ENCODE measurements at regions not wholly inside any gene's neighbourhood (a gene's known extent, or its start where the extent isn't known, plus 50 kb on each side); places are given as distances from the start of the nearest gene placed in this dataset.

- Histone ChIP-seq H3K36me3 (ENCODE audit: low read depth, missing control alignments) (no peaks in the 10 kb centered on the region), H3K9me3 (no peaks in the 10 kb centered on the region), H3K27me3 (no peaks in the 10 kb centered on the region), H3K27ac (no peak overlapping the region), H3K4me3 (no peak overlapping the region), H3K4me1 (peaks cover 8% of the 10 kb centered on the region)
- intact Hi-C loops (cut with DNase I; ENCODE audit: low total_unique reads): no loop called here
- WGBS, 2 donors: 76 to 84% methylated on average over 6 of the region's 6 CpGs
- TF ChIP-seq POLR2A (IDR thresholded peaks at IDR 0.05): no peak
- no peak for TF ChIP-seq CTCF (IDR thresholded peaks at IDR 0.05)
- no peak for DNase-seq
Observed at GRCh38 chr3:24831221-24831620, 336.6 kb upstream of the THRB start.

GRCh38 chr3:24832891-24833290 lies 338.2 kb upstream of the THRB start:
- H3K9me3 ChIP-seq: no peaks in the 10 kb centered on the region
- DNase-seq: no peak
- H3K4me1 ChIP-seq: peaks cover 8% of the 10 kb centered on the region
- intact Hi-C loops (cut with DNase I; ENCODE audit: low total_unique reads): no loop called here
- TF ChIP-seq CTCF (IDR thresholded peaks at IDR 0.05) (no peak), POLR2A (IDR thresholded peaks at IDR 0.05) (no peak)
- H3K4me3 ChIP-seq: no peak overlapping the region
- 75 to 87% methylated on average over 5 of the region's 5 CpGs for WGBS, 2 donors
- H3K36me3 ChIP-seq (ENCODE audit: low read depth, missing control alignments): no peaks in the 10 kb centered on the region
- no peak overlapping the region for H3K27ac ChIP-seq
- no peaks in the 10 kb centered on the region for H3K27me3 ChIP-seq

- 81 to 87% methylated on average over 4 of the region's 4 CpGs for WGBS, 2 donors
- no peak for DNase-seq
- Histone ChIP-seq H3K4me1 (peaks cover 6% of the 10 kb centered on the region), H3K27me3 (no peaks in the 10 kb centered on the region), H3K4me3 (no peak overlapping the region), H3K9me3 (no peaks in the 10 kb centered on the region), H3K36me3 (ENCODE audit: low read depth, missing control alignments) (no peaks in the 10 kb centered on the region), H3K27ac (no peak overlapping the region)
- TF ChIP-seq CTCF (IDR thresholded peaks at IDR 0.05) (no peak), POLR2A (IDR thresholded peaks at IDR 0.05) (no peak)
- intact Hi-C loops (cut with DNase I; ENCODE audit: low total_unique reads): no loop called here
Observed at GRCh38 chr3:24834442-24834841, 339.8 kb upstream of the THRB start.

- TF ChIP-seq POLR2A (IDR thresholded peaks at IDR 0.05) (no peak), CTCF (IDR thresholded peaks at IDR 0.05) (no peak)
- DNase-seq: no peak
- intact Hi-C loops (cut with DNase I; ENCODE audit: low total_unique reads): no loop called here
- Histone ChIP-seq H3K27ac (no peak overlapping the region), H3K4me3 (no peak overlapping the region), H3K36me3 (ENCODE audit: low read depth, missing control alignments) (no peaks in the 10 kb centered on the region), H3K9me3 (no peaks in the 10 kb centered on the region), H3K4me1 (no peaks in the 10 kb centered on the region), H3K27me3 (no peaks in the 10 kb centered on the region)
- 84 to 91% methylated on average over 4 of the region's 4 CpGs for WGBS, 2 donors
Observed at GRCh38 chr3:24835510-24835909, 340.9 kb upstream of the THRB start.

- Histone ChIP-seq H3K4me1 (no peaks in the 10 kb centered on the region), H3K27me3 (no peaks in the 10 kb centered on the region), H3K4me3 (no peak overlapping the region), H3K36me3 (ENCODE audit: low read depth, missing control alignments) (no peaks in the 10 kb centered on the region), H3K27ac (no peak overlapping the region), H3K9me3 (no peaks in the 10 kb centered on the region)
- DNase-seq: no peak
- intact Hi-C loops (cut with DNase I; ENCODE audit: low total_unique reads): no loop called here
- WGBS, 2 donors: 80 to 83% methylated on average over 3 of the region's 3 CpGs
- no peak for TF ChIP-seq CTCF (IDR thresholded peaks at IDR 0.05)
- TF ChIP-seq POLR2A (IDR thresholded peaks at IDR 0.05): no peak
Observed at GRCh38 chr3:24837601-24838000, 343.0 kb upstream of the THRB start.

All from testis (tissue), 2 donors.